GM19351 (cell line): ENCODE measurements at regions not wholly inside any gene's neighbourhood (a gene's known extent, or its start where the extent isn't known, plus 50 kb on each side); places are given as distances from the start of the nearest gene placed in this dataset.

Source experiments
- ATAC-seq: cut with Tn5 transposase; IDR thresholded peaks from one replicate; pipeline ENCODE4 v1.9.1; 2021; ENCODE audit warnings: mild to moderate bottlenecking, moderate library complexity; ENCODE audit not compliant: unreplicated experiment

DNA sequence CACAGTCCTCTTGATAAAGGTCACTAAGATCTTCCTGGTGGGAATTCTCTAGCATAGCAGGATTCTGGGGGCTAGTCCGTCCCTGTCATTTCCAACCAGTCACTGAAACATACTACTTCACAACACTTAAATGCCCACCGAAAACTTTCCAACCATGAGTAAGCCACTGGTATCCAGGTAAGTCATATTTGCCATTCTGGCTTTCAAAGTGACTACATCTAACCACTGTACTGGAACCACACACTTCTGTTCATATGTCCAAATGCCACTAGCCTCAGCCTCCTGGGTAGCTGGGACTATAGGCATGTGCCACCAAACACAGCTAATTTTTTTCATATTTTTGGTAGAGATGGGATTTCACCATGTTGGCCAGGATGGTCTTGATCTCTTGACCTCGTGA lies 64.3 kb upstream of the VANGL1 start:
- ATAC-seq, result no peak

DNA sequence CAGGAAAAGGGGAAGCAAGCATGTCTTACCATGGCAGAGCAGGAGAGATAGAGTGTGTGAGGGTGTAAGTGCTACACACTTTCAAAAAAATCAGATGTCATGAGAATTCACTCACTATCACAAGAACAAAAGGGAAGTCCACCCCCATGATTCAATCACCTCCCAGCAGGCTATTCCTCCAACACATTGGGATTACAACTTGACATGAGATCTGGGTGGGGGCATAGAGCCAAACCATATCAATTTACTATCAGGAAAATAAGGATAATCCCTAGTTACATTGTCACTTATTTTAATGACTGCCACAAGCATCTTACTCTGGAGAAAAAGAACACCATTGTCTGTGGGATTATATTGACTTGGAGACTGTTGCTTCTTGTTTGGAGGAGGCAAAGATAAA lies 66.1 kb upstream of the VANGL1 start:
- no peak for ATAC-seq

DNA sequence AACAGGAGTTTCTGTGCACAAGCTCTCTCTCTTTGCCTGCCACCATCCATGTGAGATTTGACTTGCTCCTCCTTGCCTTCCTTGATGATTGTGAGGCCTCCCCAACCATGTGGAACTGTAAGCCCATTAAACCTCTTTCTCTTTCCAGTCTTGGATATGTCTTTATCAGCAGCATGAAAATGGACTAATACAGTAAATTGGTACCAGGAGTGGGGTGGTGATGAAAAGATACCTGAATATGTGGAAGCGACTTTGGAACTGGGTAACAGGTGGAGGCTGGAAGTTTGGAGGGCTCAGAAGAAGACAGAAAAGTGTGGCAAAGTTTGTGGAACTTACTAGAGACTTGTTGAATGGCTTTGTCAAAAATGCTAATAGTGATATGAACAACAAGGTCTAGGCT lies 69.1 kb upstream of the VANGL1 start:
- ATAC-seq, result no peak

DNA sequence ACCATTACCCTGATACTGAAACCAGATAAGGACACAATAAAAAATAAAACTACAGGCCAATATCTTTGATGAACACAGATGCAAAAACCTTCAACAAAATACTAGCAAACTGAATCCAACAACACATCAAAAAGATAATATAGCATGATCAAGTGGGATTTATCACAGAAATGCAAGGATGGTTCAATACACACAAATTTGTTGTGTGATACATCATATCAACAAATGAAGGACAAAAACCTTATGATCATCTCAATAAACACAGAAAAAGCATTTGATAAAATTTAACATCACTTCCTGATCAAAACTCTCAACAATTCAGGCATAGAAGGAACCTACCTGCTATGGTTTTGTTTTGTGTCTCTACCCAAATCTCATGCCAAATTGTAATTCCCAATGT lies 74.3 kb upstream of the VANGL1 start:
- no peak for ATAC-seq

DNA sequence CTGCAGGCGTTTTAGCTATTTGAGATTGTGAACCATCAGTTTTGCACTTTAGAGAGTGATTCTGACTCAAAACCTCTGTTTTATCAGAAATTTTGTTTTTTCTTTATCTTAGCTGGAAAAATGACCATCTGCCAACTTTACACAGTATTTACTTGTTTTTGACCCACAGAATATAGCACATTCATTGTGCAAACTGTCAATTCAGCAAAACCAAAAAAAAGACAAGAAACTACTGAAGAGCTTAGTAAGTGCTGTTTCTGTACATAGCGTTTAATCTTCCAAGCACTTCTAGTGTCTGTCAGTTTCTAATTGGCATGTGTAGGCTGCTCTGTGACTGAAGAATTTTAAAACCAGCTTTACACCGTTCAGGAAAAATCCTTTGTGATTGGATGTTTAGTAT lies 76.0 kb upstream of the VANGL1 start:
- ATAC-seq, result no peak

DNA sequence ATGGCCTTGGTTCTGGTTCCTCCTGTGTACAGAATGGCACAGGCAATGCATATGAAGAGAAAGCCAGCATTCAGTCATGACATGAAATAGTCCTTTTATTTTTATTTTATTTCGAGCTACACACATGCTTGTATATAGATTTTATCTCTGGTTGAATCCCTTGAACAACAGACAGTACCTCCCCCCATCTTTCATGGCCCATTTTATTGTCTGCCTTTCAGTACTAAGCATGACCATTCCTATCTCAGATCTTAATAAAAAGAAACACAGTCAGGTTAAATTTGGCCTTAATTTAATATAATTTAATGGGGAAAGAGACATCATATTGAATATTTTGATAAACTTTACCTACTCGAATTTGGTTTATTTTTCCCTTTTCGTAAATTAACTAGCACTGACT lies 76.4 kb upstream of the VANGL1 start:
- no peak for ATAC-seq

DNA sequence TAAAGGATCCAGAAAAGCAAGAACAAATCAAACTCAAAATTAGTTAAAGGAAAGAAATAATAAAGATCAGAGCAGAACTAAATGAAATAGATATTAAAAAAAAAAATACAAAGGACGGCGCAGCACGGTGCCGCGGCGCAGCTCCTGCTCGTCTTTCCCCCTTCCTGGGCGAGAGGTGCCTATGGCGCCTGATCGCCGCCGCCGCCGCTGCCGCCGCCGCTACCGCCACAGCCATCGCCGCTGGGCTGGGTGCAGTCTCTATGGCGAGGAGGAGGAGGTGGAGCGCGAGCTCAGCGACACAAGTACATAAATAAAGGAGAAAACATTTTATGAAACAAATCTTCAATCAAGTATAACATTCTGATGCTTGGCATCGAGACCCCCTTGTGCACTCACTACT lies 77.6 kb upstream of the VANGL1 start:
- no peak for ATAC-seq

DNA sequence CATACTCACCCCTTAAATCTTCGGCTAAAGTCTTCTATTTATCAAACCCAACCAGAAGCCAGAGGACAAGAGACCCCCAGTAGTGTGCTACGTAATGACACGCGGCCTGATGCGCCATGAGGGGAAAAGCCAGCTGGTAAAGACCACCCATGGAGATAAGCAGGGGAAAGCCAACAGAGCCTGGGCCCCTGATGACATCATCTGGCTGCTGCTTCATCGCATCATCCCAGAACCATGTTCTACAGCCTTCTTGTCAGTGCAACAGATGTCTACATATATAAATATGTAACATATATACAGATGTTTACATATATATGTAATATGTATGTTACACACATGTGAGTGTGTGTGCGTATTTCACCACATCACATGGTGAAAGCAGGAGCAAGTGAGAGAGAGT lies 81.7 kb upstream of the VANGL1 start:
- no peak for ATAC-seq

DNA sequence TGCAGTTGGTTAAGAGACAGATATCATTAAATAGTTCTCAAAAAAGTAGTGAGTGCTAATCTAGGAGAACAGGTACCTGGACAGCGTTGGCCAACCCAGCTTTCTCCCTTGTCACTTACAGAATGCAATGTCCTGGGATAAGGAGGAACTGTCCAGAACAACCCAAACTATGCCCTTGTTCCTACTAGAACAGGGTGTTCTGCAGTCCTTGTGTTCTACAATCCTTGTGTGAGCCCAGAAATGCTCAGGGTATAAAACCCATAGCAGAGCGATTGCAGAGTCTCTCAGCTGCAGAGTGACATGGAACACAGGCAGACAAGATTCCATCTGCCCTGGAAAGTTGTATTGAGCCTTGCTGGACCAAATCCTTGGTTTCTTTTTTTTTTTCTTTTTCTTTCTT lies 83.5 kb upstream of the VANGL1 start:
- no peak for ATAC-seq

DNA sequence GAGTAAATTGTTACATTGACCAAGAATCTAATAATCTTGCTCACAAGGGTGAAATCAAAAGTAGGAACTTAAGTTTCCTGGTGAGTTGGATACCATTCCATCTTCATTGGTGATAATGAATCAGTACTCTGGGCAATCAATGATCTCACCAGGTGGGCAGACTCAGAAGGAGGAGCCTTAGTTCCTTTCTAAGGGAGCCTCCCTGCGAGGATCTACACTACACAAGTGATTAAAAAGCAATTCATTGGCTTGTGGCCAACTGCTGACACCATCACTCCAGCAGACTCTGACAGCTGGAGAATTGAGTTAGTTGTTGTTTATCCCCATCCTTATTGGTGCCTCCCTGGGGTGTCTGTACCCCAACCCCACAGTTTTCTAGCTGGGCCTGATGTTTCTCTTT lies 84.1 kb upstream of the VANGL1 start:
- ATAC-seq, result no peak

DNA sequence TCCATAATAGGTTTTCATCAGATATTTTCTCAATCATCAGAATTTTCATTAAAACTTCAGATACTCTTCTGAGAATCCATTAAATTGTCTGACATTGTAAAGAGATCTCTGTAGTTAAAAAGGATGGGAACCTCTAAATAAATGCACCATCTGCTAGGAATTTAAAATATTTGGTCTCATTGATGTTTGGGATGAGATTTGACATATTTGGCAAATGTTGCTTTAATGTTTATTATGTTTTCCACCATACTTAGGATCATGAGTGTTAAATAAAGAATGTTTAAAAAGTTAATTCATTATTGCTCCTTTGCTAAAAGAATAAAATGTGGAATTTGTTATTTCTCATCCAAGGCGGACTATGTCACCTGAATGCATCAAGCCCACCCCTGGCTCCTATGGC lies 85.5 kb upstream of the VANGL1 start:
- ATAC-seq, result no peak

DNA sequence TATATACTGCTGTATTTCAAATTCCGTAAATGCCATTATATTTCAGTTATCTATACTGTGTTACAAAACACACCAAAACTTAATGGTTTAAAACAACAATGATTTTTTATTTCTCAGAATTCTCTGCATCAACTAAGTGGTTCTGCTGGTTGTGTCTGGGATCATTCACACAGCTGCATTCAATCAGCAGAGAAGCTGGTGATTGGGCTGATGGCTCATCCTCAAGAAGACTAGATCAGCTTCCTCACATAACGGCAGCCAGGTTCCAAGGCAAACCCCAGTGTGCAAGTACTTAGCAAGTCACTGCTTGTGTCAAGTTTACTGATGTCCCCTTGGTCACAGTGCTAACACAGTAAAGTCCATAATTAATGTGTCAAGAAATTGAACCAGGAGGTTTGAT lies 86.3 kb upstream of the VANGL1 start:
- ATAC-seq, result no peak

DNA sequence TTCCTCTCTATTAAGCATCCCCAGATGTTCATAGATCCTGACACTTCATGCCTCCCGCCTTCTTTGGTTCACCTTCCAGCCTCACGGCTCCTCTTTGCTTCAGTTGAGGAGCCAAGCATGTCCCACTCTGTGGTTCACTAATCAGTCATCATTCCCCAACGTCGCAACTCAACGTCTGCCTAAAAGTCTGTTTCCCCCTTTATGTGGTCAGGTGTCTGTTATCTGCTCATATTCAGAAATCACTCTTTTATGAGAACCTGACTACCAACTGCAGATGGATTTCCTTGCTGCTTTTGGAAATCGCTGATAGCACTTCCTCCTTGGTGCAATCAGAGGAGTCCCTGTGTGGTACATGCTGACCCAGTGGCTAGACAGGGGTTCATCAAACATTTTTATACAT lies 94.1 kb upstream of the VANGL1 start:
- ATAC-seq, result no peak

DNA sequence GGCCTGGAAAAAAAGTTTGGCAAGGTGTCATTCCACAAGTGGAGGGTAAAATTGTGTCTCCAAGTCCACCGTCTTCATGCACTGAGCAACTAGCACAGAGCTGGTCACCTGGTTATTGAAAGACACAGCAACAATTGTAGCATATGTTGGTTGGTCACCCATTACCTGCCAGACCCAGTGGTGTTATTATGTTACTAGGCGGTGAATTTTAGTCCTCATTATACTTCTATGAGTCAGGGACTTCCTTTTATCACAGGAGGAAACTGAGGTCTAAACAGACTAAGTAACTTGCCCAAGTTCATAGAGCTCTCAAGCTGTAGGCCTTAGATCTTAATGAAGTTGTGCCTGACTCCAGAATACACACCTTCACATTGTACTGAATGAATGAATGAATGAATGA lies 94.9 kb upstream of the VANGL1 start:
- no peak for ATAC-seq

DNA sequence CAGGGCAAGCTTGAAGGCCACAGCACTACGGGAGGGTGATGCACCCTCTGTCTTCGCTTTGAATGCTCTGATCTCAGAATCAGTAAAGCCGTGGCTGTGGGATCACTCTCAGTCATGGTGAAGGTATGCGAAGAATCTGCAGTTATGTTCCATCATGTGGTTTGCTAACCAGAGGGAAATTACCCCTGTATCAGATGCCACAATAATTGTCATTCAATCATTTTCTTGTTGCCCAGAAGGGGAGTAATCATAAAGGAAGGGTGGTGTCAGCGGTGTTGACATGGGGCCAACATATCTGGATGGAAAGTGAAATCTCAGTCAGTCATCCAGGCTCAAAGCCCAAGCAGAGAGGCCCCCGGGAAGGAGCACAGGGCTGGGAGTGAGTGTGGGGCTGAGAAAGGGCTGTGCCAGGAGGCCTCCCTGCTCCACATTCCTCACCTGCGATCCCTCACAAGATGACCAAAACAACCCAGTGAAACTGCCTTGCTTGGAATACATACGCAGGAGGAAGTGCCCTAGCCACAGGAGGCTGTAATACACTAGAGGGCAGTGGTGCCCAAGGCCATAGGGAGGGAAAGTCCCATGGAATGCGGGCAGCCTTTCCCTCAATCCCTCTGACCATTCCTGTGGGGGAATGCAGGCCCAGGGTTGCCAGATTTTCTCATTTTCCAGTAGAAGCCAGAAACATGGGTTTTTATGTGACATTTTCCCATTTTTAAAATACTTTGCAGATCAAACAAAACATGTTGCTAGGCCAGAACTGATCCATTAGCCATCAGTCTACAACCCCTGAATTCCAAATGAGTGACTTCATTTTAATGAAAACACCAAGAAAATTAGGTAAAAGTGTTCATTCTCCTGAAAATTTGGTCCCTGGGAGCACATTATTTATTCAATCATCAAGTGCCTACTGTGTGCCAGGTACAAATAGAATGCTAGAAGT lies 95.7 kb upstream of the VANGL1 start:
- ATAC-seq, result no peak

DNA sequence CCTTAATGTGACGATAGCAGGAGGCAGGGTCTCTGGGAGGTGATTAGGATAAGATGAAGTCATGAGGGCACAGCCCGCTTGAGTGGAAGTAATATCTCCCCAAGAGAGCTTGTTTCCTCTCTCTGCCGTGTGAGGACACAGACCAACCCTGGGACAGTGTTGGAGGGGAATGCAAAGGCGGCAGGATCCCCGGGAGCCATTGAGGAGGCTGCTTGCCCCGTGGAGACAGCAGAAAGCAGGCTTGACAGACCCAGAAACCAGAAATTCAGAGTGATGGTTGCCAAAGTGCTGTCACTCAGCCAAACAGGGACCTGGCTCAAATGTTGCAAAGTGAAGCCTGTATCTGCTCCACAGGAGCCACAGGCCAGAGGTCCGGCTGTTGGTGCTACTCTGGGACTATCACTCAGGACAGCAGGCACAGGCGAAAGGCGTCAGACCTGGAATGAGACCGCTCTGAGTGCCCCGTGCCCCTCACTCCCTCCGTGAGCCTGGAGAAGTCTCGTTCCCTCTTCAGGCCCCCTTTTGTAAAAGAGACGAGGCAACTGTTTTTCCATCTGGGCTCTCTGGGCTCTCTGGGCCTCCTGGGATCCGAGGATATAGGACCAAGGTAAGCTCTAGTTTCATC lies 96.6 kb upstream of the VANGL1 start:
- ATAC-seq, result no peak

DNA sequence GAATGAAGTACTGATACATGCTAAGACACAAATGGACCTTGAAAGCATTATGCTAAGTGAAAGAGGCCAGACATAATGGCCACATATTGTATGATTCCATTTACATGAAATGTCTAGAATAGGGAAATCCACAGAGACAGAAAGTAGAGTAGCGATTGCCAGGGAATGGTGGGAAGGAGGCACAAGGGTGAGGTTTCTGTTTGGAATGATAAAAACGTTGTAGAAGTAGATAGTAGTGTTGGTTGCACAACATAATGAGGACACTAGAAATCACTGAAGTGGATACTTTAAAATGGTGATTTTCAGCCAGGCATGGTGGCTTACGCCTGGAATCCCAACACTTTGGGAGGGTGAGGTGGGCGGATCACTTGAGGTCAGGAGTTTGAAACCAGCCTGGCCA lies 97.6 kb upstream of the VANGL1 start:
- ATAC-seq, result no peak

DNA sequence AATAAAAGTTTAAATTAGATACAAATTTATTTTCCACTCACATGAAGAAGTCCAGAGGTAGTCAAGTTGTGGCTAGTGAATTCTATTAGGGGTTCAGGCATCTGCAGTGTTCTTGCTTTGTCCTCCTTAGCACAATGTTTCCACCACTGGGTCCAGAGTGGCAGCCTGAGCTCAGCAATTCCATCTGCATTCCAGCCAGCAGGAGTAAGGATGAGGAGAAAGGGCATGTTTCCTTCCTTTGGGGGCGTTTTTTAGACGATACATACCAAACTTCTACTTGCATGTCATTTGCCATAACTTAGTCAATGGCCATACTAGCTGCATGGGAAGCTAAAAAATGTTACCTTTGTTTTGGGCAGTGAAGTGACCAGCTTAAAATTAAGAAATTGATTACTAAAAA lies 98.5 kb upstream of the VANGL1 start:
- no peak for ATAC-seq

DNA sequence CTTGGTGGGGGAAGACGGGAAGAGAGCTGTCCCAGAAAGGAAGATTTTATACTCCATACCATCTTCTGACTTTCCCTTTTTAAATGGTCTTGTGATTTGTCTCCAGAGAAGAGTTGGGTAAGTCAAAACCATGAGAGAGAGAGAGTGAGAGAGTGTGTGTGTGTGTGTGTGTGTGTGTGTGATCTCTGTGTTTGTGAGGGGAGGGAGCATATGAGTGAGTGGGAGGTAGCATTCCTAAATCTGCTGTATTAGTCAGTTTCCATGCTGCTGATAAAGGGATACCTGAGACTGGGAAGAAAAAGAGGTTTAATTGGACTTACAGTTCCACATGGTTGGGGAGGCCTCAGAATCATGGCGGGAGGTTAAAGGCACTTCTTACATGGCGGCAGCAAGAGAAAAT lies 102.0 kb upstream of the VANGL1 start:
- no peak for ATAC-seq

DNA sequence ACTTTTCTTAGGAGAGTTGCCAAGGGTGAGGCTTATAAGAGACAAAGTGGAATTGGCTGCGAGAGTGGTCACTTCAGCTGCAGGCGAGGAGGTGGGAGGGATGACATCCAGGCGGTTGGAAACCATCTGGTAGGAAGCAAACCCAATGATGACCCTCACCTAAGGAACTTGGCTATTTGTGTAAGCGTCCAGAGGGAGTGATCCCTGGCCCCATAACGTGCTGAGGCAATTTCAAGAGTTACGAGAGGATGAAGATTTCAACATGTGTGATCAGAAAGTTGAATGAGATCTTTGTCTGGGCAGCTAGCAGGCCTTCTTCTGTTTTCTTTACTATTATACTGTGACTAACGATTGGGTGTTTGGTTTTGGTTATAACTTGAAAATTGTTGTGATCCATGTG lies 102.7 kb upstream of the VANGL1 start:
- ATAC-seq, result no peak

DNA sequence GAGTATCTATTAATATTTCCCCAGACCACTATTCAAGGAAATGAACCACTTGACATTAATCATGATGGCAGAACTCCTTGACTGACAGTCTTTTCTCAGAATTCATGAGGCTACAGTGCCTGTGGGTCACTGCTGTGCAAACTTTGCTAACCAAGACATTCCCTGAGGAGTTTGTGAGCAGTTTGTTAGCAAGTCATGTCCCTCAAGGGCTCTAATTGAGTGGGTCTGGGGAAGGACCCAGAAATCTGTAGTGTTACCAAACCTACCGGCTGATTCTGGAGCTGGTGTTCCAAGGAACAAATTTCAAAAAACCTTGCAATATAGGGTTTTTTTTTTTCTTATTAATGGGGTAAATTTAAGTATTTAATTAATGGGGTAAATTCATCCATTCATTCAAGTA lies 103.2 kb upstream of the VANGL1 start:
- no peak for ATAC-seq

DNA sequence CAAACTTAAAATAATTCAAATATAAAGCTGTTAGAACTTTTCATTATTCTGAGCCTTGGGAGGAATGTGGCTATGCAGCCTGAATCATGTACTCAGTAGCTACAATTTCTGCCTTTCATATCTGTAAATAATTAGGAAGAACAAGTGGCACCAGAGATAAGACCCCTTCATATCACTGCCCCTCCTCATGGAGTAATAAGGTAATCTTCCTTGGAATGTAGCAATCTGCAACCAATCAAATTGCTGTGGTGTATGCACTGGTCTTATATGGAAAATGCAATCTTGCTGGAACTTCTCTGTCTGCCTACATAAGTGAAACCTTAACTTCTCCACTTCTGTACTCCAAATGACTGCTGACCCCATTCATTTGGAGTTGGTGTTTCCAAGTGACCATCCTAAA lies 104.4 kb upstream of the VANGL1 start:
- no peak for ATAC-seq
